ENCODE measurements at regions not wholly inside any gene's neighbourhood (a gene's known extent, or its start where the extent isn't known, plus 50 kb on each side); places are given as distances from the start of the nearest gene placed in this dataset.

DNA sequence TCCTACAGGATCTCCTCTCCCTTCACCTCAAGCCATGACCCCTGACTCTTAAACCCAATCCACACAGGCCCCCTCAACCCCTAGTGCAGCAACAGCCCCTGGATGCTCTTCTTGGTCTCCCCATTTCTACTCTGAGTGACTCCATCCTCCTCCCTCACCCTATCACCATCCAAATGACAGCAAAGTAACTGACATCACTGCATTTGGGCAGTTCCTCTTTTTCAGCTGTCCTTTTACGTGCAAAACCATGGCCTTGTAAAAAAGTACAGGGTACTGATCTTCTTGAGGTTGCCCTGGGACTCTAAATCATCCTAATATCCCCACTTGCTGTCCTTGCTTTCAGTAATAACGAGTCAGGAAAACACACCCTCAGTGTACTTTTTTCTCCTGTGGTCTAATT is 454.9 kb downstream of the ADRA2A start:
- no peaks in the 10 kb centered on the region for H3K36me3 Mint-ChIP-seq
- WGBS (ENCODE audit: insufficient coverage), result 30% methylated on average over 2 of the region's 2 CpGs
- intact Hi-C loops (cut with micrococcal nuclease), result no loop called here

DNA sequence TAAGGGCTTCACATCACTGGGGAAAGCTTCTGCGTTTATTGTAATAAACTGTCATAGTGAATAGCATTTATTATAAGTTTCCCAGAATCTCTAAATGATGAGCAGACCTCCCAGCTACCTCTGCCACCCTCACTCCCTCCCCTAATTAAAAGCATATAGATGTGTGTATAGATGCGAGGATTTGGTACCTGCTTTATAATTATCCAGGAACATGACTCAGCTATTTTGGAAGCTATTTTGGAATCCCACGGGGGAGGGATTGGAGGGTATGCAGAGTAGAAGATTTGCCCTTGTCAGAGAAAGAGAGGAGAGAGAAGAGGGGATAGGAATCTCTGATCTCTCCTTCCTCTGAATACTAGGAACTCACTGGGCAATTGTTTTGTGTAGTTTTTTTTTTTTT is 455.3 kb downstream of the ADRA2A start:
- Histone ChIP-seq H3K36me3 (ENCODE audit: control insufficient read depth, insufficient read depth, low read length) (no peaks in the 10 kb centered on the region), H3K27me3 (ENCODE audit: control insufficient read depth, insufficient read depth, low read length) (no peaks in the 10 kb centered on the region), H3K27ac (ENCODE audit: low read length) (no peak overlapping the region), H3K4me3 (ENCODE audit: low read length) (no peak overlapping the region), H3K9me3 (ENCODE audit: control insufficient read depth, insufficient read depth, low read length) (no peaks in the 10 kb centered on the region), H3K4me1 (ENCODE audit: control insufficient read depth, insufficient read depth, low read length) (no peaks in the 10 kb centered on the region)
- DNase-seq, result no peak
- H3K4me3 Mint-ChIP-seq, result no peak overlapping the region
- no peak for ATAC-seq
- peaks cover 0 to 4% of the 10 kb centered on the region in 2 donors for H3K9me3 Mint-ChIP-seq
- no peak overlapping the region for H3K27ac Mint-ChIP-seq
- TF ChIP-seq, protein P1, sequence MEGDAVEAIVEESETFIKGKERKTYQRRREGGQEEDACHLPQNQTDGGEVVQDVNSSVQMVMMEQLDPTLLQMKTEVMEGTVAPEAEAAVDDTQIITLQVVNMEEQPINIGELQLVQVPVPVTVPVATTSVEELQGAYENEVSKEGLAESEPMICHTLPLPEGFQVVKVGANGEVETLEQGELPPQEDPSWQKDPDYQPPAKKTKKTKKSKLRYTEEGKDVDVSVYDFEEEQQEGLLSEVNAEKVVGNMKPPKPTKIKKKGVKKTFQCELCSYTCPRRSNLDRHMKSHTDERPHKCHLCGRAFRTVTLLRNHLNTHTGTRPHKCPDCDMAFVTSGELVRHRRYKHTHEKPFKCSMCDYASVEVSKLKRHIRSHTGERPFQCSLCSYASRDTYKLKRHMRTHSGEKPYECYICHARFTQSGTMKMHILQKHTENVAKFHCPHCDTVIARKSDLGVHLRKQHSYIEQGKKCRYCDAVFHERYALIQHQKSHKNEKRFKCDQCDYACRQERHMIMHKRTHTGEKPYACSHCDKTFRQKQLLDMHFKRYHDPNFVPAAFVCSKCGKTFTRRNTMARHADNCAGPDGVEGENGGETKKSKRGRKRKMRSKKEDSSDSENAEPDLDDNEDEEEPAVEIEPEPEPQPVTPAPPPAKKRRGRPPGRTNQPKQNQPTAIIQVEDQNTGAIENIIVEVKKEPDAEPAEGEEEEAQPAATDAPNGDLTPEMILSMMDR (IDR thresholded peaks at IDR 0.05), result no peak
- H3K27me3 Mint-ChIP-seq (ENCODE audit: low read depth in 2 of 2), result no peaks in the 10 kb centered on the region
- intact Hi-C loops (cut with micrococcal nuclease), result no loop called here
- H3K4me1 Mint-ChIP-seq, result no peaks in the 10 kb centered on the region
- H3K36me3 Mint-ChIP-seq, result no peaks in the 10 kb centered on the region
- 100% methylated on average over 1 of the region's 3 CpGs for WGBS (ENCODE audit: insufficient coverage)

More for the DNA sequence above, 454.9 kb downstream of the ADRA2A start:
- Histone ChIP-seq H3K4me3 (ENCODE audit: low read length) (no peak overlapping the region), H3K27me3 (ENCODE audit: control insufficient read depth, insufficient read depth, low read length) (no peaks in the 10 kb centered on the region), H3K36me3 (ENCODE audit: control insufficient read depth, insufficient read depth, low read length) (no peaks in the 10 kb centered on the region), H3K4me1 (ENCODE audit: control insufficient read depth, insufficient read depth, low read length) (no peaks in the 10 kb centered on the region), H3K27ac (ENCODE audit: low read length) (no peak overlapping the region), H3K9me3 (ENCODE audit: control insufficient read depth, insufficient read depth, low read length) (no peaks in the 10 kb centered on the region)
- no peak for DNase-seq
- TF ChIP-seq, protein P1 (IDR thresholded peaks at IDR 0.05), result no peak
- H3K9me3 Mint-ChIP-seq, result peaks cover 0 to 6% of the 10 kb centered on the region in 2 donors
- H3K4me1 Mint-ChIP-seq, result no peaks in the 10 kb centered on the region
- H3K27ac Mint-ChIP-seq, result no peak overlapping the region
- H3K27me3 Mint-ChIP-seq (ENCODE audit: low read depth in 2 of 2), result no peaks in the 10 kb centered on the region
- ATAC-seq, result no peak
- no peak overlapping the region for H3K4me3 Mint-ChIP-seq

DNA sequence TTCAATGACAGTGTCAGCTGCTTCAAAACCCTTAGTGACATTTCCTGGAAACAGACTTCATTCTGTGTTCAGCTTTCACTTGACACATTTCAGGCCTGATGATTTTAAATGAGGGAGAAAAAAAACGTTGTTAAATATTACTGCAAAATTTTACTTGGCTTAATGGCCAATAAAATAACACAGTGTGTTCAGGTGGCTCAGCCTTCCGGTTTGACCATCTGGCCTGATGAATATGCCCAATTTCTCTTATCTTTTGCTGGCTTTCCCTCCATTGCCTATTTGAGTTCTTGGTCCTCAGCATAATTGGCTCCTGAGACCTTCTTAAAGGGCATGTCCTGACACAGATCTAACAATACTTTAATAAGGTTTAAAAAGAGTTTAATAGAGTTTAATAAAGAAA is 462.4 kb downstream of the ADRA2A start:
- Histone ChIP-seq H3K36me3 (ENCODE audit: control insufficient read depth, insufficient read depth, low read length) (no peaks in the 10 kb centered on the region), H3K9me3 (ENCODE audit: control insufficient read depth, insufficient read depth, low read length) (no peaks in the 10 kb centered on the region), H3K4me3 (ENCODE audit: low read length) (no peak overlapping the region), H3K27ac (ENCODE audit: low read length) (no peak overlapping the region), H3K4me1 (ENCODE audit: control insufficient read depth, insufficient read depth, low read length) (no peaks in the 10 kb centered on the region), H3K27me3 (ENCODE audit: control insufficient read depth, insufficient read depth, low read length) (no peaks in the 10 kb centered on the region)
- WGBS (ENCODE audit: insufficient coverage), result 59% methylated on average over 2 of the region's 2 CpGs
- Mint-ChIP-seq H3K27ac (no peak overlapping the region), H3K27me3 (ENCODE audit: low read depth in 2 of 2) (peaks cover 0 to 5% of the 10 kb centered on the region in 2 donors), H3K36me3 (no peaks in the 10 kb centered on the region), H3K4me1 (no peaks in the 10 kb centered on the region), H3K4me3 (no peak overlapping the region), H3K9me3 (no peaks in the 10 kb centered on the region)
- ATAC-seq, result no peak
- intact Hi-C loops (cut with micrococcal nuclease), result no loop called here
- no peak for DNase-seq
- TF ChIP-seq, protein P1 (IDR thresholded peaks at IDR 0.05), result no peak

DNA sequence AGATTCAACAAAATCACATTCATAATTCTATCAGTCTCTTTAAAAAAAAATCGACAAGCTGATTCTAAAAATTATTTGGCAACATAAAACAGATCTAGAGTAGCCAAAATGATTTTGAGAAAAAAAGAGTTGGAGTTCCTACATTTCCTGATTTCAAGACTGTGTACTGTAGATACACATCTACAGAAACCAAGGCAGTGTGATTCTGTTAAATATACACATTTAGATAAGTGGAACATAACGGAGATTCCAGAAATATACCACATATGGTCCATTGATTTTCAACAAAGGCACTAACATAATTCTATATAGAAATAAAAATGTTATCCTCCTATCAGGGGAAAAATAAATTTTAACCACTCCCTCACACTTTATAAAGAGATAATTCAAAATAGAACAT is 467.0 kb downstream of the ADRA2A start:
- DNase-seq (no peak), ATAC-seq (no peak)
- H3K9me3 ChIP-seq (ENCODE audit: control insufficient read depth, insufficient read depth, low read length), result no peaks in the 10 kb centered on the region
- Mint-ChIP-seq H3K36me3 (no peaks in the 10 kb centered on the region), H3K27me3 (ENCODE audit: low read depth in 2 of 2) (peaks cover 0 to 5% of the 10 kb centered on the region in 2 donors), H3K4me1 (no peaks in the 10 kb centered on the region), H3K9me3 (no peaks in the 10 kb centered on the region), H3K4me3 (no peak overlapping the region), H3K27ac (no peak overlapping the region)
- no peaks in the 10 kb centered on the region for H3K4me1 ChIP-seq (ENCODE audit: control insufficient read depth, insufficient read depth, low read length)
- H3K27ac ChIP-seq (ENCODE audit: low read length), result no peak overlapping the region
- TF ChIP-seq, protein P1 (IDR thresholded peaks at IDR 0.05), result no peak
- intact Hi-C loops (cut with micrococcal nuclease), result no loop called here
- no CpG with 5 or more reads among the region's 2 CpGs for WGBS (ENCODE audit: insufficient coverage)
- no peaks in the 10 kb centered on the region for H3K36me3 ChIP-seq (ENCODE audit: control insufficient read depth, insufficient read depth, low read length)
- no peak overlapping the region for H3K4me3 ChIP-seq (ENCODE audit: low read length)
- no peaks in the 10 kb centered on the region for H3K27me3 ChIP-seq (ENCODE audit: control insufficient read depth, insufficient read depth, low read length)
